Activated T-helper 1 cell treated with anti-CD3 and anti-CD28 coated beads, Interleukin-2, amount 50 U/mL, for 16 hours (primary cell): ENCODE measurements at regions not wholly inside any gene's neighbourhood (a gene's known extent, or its start where the extent isn't known, plus 50 kb on each side); places are given as distances from the start of the nearest gene placed in this dataset.
"Not testable (repeated sequence)": the region's sequence is repeated elsewhere in the genome, so short reads cannot be mapped to it uniquely, and the experiment has no call there.

Source experiments
- DNase-seq, 2 donors: peaks; one replicate each; pipeline ENCODE4 v3.0.0-alpha.2; 2020; ENCODE audit warnings: low read depth in 1 of 2, low spot score in 1 of 2

DNA sequence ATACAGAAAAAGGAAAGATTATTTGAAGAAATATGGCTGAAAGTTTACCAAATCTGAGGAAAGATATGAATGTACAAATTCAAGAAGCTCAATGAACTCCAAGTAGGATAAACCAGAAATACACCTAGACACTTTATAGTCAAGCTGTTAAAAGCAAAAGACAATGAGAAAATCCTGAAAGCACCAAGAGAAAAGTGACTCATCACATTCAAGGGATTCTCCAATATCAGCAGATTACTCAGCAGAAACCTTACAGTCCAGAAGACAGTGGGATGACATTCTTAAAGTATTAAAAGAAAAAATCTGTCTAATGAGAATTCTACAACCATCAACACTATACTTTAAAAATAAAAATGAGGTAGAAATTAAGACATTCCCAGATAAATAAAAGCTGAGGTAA is 223.8 kb upstream of the ZCCHC13 start:
- no peak for DNase-seq

DNA sequence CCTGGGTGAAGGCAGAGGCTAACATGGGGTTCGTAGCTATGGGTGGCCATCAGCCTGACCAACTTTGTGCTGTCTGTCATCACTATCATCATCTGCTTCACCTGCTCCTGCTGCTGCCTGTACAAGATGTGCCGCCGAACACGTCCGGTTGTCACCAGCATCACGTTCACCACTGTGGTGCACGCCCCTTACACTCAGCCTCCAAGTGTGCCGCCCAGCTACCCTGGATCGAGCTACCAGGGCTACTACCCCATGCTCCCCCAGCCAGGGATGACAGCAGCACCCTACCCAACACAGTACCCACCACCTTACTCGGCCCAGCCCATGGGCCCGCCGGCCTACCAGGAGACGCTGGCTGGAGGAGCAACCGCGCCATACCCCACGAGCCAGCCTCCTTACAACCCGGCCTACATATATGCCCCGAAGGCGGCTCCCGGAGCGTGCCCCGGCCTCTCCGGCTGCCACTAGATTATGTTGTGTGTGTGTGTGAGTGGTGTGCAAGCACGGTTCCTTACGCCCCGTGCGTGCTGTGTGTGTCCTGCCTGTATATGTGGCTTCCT is 213.4 kb upstream of the XIST start:
- DNase-seq = no peak

DNA sequence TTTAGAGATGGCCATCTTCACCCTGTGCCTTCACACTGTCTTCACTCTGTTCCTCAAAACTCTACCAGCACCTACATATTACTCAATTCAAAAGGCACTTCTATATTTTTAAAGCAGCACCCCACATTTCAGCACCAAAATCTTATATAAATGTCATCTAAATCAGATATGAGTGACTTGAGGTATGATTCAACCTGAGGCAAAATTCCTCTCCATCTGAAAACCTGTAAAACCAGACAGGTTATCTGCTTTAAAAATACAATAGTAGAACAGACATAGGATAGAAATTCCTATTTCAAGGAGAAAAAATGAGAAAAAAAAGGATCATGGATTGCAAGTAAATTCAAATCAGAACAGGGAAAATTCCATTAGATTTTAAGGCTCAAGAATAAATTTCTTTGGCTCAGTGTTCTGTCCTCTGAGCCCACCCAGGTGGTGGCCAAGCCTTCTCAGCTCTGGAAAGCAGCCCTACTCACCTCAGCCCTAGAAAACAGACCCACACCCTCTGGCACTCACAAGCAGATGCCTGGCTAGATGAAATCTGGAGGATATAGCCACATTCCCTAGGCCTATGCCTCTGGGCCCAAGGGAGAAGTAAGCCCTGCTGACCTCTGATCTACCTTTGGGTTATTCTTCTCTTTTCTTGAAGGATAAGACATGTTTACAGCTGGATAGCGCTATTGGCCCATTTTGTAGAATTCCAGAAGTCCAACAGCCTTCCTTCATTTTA is 211.1 kb upstream of the XIST start:
- no peak for DNase-seq

DNA sequence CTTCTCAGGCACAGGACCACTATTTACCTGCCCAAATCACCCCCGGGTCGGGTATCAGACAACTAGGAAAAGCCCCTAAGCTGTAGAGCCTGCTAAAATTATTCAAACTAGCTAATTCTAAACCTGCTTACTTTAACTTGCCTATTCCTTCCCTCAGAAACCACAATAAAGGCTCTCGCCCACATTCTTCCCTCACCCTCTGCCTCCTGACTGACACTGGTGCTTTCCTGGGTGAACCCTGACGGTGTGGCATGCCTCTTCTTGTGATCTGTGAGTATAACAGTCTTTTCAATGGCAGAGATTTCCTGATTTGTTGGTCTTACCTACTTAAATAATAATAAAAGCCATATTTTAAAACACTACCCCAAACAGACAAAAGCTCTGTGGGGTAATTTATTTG is 209.4 kb upstream of the XIST start:
- DNase-seq = no peak

DNA sequence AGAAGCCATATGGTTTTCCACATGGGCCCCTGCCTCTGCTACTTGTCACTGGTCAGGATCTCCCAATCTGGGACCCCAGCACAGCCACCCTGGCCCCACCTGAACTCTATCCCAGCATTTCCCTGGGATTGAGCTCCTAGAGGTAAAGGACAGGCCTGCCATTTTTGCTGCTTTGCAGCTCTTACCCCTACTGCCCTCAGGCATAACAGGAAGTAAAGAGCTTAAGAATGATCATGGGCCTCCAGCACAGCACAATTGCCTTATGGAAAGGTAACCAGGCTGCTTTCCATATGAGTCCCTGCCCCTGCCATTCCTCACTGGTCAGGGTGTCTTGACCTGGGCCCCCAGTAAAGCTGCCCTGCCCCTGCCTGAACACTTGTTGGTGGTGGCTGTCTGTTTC is 196.6 kb upstream of the XIST start:
- DNase-seq = no peak

DNA sequence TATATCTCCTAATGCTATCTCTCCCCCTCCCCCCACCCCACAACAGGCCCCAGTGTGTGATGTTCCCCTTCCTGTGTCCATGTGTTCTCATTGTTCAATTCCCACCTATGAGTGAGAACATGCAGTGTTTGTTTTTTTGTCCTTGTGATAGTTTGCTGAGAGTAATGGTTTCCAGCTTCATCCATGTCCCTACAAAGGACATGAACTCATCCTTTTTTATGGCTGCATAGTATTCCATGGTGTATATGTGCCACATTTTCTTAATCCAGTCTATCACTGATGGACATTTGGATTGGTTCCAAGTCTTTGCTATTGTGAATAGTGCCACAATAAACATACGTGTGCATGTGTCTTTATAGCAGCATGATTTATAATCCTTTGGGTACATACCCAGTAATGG is 181.6 kb upstream of the XIST start:
- DNase-seq = not testable (repeated sequence)

DNA sequence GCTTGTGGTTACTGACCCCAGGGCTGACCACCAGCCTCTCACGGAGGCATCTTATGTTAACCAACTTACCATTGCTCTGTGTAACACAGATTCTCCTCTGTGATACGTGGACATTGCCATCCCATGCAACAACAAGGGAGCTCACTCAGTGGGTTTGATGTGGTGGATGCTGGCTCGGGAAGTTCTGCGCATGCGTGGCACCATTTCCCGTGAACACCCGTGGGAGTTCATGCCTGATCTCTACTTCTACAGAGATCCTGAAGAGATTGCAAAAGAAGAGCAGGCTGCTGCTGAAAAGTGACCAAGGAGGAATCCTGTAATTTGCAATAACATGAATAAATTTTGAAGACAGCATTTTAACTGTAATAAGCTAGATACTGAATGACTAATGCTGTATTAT is 179.0 kb upstream of the XIST start:
- DNase-seq = not testable (repeated sequence)

DNA sequence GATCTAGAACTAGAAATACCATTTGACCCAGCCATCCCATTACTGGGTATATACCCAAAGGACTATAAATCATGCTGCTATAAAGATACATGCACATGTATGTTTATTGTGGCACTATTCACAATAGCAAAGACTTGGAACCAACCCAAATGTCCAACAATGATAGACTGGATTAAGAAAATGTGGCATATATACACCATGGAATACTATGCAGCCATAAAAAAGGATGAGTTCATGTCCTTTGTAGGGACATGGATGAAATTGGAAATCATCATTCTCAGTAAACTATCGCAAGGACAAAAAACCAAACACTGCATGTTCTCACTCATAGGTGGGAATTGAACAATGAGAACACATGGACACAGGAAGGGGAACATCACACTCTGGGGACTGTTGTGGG is 178.3 kb upstream of the XIST start:
- DNase-seq = not testable (repeated sequence)

DNA sequence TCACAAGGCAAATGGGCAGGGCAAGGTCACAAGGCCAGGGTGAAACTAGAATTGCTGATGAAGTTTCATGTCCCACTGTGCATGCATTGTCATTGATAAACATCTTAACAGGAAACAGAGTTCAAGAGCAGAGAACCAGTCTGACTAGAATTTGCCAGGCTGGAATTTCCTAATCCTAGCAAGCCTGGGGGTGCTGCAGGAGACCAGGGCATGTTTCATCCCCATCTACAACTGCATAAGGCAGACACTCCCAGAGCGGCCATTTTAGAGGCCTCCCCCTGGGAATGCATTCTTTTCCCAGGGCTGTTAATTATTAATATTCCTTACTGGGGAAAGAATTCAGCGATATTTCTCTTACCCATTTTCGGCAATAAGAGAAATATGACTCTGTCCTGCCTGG is 172.6 kb upstream of the XIST start:
- not testable (repeated sequence) for DNase-seq

DNA sequence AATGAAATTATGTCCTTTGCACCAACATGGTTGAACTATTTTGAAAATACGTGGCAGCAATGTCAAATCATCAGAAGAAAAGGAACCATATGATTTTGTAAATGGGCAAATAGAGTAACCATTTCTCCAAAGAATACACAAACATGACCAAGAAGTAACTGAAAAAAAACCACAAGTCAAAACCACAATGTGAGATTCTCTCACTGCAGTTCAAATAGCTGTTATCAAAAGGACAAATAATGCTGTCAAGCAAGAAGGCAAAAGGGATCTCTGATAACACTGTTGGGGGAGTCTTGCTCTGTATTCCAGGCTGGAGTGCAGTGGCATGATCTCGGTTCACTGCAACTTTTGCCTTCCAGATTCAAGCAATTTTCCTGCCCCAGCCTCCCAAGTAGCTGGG is 170.7 kb upstream of the XIST start:
- no peak for DNase-seq

DNA sequence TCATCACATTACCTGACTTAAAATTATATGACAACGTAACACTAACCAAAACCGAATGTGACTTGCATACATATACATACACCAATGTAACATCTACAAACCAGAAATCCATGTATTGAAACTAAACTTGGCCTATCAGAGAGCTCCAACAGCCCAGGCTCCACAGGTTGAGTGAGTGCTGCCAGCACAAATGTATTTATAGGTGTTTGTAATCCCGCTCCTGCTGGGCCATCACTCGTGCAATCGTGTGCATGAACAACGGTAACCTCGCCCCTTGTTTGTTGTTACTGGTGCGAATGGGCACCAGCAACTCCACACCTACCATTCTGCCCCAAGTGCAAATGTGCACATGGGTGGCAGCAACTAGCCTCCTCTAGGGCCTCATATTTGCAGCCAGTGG is 165.7 kb upstream of the XIST start:
- no peak for DNase-seq

DNA sequence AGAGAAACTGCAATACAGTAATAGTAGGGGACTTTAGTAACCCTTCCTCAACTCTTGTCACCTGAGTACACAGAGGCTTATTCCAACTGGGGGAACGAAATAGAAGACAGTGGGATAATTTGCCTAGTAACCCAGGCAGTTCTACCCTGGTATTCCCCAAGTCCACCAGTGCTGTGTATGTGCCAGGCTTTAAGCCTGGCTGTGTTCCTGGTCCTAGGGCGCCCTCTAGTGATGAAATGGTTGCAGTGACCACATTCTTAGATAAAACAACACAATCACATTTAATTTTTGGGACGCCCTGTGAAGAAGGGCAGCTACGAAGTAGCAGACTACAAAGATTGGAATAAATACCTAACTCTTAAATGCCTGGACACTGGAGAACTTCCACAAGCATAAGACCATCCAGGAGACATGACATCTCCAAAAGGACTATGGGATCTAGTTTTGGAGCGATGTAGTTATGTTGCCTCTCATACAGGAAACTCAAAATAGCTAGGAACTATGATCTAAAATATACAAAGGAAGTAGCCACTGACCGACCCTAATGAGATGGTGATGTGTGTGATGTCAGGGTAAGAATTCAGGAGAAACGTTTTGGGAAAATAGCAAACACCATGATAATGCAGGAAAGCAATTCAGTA is 163.0 kb upstream of the XIST start:
- DNase-seq = peak; percentile 8 to 42

DNA sequence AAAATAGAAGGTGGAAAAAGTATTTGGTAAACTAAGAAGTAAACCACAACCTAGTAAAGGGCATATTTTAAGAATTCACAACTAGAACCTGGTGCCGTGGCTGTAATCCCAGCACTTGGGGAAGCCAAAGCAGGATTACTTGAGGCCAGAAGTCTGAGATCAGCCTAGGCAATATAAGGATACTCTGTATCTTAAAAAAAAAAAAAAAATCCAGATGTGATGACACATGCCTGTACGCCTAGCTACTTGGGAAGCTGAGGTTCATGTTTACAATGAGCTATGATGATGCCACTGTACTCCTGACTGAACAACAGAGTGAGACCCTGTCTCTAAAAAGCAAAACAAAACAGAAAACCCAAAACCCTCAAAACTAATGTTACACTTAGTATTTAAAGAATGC is 156.5 kb upstream of the XIST start:
- no peak for DNase-seq

DNA sequence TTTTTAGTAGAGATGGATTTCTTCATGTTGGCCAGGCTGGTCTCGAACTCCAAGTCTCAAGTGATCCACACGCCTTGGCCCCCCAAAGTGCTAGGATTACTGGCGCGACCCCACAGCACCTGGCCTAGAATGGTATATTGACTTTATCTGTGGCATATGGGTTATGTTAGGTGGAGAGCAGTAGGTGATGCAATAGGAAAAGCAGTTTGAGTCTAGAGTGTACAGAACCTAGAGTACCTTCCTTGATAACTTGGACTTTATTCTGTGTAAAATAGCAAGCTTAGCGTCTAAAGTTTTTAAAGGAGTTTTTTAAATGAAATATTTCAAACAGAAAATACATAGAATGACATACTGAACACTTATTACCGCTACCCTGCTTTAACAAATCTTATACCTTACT is 139.5 kb upstream of the XIST start:
- no peak for DNase-seq

DNA sequence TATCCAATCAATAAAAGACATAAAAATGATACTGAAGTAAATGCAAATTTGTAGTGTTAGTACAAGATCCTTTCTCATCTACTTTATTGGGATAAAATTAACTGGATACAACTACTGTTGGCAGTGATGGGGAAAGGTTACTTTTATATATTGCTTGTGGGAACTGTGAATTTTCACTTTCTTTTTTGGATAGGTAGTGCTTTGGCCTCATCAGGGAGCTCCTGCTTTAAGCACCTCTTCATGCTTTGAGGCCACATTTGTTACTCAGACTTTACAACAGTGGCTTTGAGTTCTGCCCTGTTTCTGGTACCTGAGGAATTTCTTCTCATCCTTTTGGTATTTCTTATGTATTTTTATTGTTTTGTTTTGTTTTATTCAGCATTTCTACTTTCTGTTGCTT is 134.7 kb upstream of the XIST start:
- DNase-seq = no peak

DNA sequence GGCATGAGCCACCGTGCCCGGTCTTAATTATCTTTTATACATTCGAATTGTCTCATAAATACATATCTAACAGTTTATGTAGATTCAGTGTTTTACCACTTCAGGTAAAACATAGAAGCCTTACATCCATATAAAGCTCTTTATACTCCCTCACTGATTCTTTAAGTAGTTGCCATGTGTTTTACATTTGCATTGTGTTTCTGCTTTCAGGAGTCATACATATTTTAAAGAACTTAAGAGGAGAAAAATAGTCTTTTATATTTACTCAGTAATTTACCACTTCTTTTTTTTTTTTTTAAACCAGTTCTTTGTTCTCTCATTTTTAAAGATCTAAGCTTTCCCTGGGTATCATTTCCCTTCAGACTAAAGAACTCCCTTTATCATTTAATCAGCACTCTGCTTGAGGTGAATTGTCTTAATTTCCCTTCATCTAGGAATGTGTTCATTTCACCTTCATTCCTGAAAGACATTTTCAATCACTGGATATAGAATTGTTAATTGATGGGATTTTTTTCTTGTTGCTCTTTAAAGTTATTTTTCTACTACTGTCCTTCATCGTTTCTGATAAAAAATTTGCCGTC is 127.1 kb upstream of the XIST start:
- DNase-seq = no peak

DNA sequence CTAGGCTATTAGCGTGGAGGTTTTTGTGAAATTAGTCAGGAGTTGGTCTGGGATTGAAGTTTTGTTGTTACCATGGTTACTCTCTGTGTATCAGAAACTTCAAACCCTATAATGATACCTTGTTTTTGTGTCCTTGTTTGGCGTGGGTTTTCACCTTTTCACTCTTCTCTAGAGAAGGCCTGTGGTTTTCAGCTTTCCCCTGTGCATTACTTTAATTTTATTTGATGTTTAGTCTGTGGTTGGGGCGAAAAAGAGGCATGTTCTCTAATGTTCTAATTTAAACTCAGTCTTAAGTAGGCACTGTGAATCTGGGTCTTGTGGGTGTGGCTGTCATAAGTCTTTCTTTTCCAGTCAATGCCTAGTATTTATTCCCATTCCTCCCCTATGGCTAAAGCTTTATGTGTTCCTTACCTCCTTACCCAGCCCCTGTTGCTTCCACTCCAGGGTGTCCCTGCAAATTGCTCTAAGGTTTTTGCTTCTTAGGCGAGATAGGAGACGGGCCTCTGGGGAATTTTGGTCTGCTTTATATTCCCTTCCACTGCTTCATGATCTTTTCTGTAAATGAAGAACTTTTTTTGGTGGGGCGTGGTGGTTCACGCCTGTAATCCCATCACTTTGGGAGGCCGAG is 125.1 kb upstream of the XIST start:
- no peak for DNase-seq

DNA sequence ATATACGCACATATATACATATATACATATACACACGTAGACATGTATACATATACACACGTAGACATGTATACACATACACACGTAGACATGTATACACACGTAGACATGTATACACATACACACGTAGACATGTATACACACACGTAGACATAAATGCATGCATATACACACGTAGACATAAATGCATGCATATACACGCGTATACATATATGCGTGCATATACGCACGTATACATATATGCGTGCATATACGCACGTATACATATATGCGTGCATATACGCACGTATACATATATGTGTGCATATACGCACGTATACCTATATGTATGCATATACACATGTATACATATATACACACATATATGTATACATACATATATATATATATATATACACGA is 114.9 kb upstream of the XIST start:
- not testable (repeated sequence) for DNase-seq

DNA sequence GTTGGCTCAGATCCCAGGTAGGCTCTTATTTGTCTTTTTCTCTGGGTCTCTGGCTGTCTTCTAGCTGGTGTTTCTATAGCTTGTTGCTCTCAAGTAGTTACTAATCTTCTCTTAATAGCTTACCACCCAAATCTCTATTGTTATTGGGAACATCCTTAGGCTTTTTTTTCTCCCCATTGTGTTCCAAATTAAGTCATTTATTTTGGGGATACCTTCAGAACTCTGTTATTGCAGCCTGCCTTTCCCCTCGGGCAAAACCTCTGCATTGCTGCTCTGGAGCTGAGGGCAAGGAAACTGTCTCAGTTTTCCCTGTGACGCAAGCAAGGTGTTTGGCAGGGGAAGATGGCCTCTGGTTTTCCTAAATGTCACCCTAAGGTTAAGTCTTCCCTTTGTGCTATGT is 113.3 kb upstream of the XIST start:
- DNase-seq = no peak

DNA sequence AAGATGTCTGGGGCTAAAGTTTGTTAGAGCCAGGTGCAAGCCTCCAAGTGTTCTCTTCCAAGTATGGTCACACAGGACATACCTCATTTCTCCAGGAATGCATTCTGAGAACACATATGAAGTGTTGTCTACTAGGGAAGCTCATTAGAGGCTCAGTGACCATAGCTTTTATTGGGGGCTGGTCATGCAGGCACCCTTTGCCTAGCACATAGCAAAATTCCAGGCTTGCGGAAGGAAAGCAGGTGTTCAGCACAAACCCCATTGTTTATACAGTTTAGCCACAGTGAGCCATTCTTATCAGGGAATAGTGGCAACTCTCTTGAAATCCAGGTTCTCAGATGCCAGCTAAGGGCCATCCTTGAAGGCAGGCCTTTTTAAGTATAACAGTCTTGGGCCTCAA is 112.1 kb upstream of the XIST start:
- no peak for DNase-seq

DNA sequence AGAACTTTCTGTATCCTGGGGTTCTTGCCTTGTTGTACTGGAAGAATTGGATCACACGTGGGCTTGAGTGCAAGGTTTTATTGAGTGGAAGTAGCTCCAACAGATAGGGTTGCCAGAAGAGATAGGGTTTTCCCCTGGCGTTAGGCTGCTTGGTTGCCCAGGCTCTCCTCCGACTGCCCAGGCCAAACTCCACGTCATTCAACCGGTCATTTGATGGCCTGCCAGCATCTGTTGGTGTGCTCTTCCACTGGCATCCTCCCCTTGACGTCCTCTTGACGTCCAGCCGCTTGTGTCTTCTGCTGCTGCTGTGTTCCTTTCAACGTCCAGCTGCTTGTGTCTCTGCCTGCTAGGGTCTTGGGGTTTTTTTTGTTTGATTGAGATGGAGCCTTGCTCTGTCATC is 111.2 kb upstream of the XIST start:
- DNase-seq = no peak

DNA sequence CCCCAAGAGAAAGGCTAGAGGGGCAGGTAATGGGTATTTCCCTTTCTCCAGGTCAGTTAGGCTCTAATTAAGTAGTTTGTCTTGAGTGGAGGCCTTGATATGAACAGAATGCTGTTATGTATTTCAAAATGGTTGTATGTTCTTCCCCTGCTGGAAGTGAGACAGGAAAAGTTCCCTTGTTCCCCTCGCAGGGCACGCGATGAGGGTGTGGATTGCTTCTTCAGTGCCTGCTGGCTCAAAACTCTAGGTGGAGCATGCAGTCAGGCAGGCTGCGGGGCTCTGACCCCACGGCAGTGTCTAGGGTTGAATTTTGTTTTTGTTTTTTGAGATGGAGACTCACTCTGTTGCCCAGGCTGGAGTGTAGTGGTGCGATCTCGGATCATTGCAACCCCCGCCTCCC is 110.4 kb upstream of the XIST start:
- DNase-seq = no peak
